SH-SY5Y (cell line): ENCODE measurements at regions not wholly inside any gene's neighbourhood (a gene's known extent, or its start where the extent isn't known, plus 50 kb on each side); places are given as distances from the start of the nearest gene placed in this dataset.

Experiments used
- GATA2 ChIP-seq: IDR thresholded peaks from 2 replicates; pipeline ENCODE4 v1.6.1; 2011; ENCODE audit warnings: mild to moderate bottlenecking, low read depth, low read length
- GATA3 ChIP-seq: IDR thresholded peaks from 2 replicates; pipeline ENCODE4 v1.6.1; 2011; ENCODE audit warnings: low read depth, mild to moderate bottlenecking, low read length, moderate library complexity

DNA sequence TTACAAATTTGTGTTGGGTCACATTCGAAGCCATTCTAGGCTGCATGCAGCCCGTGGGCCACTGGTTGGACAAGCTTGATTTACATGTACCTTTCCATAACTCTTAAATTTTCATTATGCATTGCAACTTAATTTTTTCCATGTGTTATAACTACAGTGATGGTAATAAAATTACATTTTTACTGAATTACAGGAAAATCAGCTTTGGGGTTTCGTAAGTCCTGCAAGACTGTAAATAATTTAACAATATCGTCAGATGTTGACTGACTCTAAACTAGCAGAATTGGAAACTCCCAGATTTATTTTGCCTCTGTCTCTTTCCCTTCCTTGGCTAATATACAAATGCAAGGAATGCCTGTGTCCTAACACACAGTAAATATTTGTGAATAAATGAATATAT, 88.0 kb upstream of the RAPGEF2 start:
- TF ChIP-seq GATA3 (no peak), GATA2 (no peak)
